GM19395 (cell line): ENCODE measurements at regions not wholly inside any gene's neighbourhood (a gene's known extent, or its start where the extent isn't known, plus 50 kb on each side); places are given as distances from the start of the nearest gene placed in this dataset.
"Not testable (repeated sequence)": the region's sequence is repeated elsewhere in the genome, so short reads cannot be mapped to it uniquely, and the experiment has no call there.

Experiments
- ATAC-seq: cut with Tn5 transposase; IDR thresholded peaks from one replicate; pipeline ENCODE4 v1.9.1; 2021; ENCODE audit warnings: mild to moderate bottlenecking, moderate library complexity; ENCODE audit not compliant: unreplicated experiment

DNA sequence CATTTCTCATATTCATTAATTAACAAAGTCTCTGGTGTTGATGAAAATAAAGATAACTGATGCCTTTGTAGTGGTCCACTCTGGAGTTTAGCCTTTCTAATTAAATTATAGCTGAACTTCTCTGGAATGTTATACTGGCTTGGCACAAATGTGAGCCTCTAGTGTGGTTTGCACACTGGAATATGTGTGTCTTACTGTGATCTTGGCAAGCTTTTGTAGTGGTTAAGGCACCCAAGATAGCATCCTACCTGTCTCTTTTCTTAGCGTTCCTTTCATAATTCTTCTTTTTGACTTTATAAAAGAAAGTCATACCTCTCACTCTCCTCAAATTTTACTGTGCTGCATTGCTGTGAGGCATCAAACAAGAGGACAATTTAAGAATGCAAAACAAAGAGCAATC lies 107.4 kb downstream of the UTRN start:
- ATAC-seq: no peak

GRCh38 chr6:144394210-144394609 lies 109.1 kb downstream of the UTRN start:
- no peak for ATAC-seq

DNA sequence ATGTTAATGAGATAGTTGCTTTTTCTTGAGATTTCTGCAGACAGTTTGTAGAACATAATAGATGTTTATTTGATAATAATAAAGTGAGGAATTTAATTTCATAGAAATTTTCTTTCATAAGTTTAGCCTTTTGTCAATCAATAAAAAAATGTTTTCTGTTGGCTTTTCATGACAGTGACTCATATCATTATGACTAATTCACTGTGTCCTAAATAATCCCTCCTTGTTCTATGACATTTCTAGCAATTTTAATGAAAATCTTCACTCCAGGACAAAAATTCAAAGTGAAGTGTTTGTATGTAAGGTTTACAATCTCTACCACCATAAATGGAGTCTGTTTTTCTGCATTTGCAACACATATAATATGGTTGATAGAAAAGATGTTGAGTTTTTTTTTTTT lies 109.9 kb downstream of the UTRN start:
- no peak for ATAC-seq

DNA sequence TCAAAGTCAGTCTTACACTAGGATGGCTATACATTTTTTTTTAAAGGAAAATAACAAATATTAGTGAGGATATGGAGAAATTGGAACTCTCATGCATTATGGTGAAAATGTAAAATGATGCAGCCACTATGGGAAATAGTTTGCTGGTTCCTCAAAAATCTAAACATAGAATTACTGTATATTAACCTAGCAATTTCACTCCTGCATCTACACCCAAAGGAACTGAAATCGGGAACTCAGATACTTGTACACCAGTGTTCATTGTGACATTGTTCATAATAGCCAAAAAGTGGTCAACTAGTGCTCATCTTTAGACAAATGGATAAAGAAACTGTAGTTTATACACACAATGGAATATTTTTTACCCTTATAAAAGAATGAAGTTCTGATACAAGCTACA lies 110.7 kb downstream of the UTRN start:
- ATAC-seq: no peak

- no peak for ATAC-seq
Observed at GRCh38 chr6:144397141-144397540, 112.0 kb downstream of the UTRN start.

GRCh38 chr6:144400321-144400720 lies 115.2 kb downstream of the UTRN start:
- ATAC-seq: no peak

GRCh38 chr6:144401736-144402733 lies 116.9 kb downstream of the UTRN start:
- no peak for ATAC-seq

DNA sequence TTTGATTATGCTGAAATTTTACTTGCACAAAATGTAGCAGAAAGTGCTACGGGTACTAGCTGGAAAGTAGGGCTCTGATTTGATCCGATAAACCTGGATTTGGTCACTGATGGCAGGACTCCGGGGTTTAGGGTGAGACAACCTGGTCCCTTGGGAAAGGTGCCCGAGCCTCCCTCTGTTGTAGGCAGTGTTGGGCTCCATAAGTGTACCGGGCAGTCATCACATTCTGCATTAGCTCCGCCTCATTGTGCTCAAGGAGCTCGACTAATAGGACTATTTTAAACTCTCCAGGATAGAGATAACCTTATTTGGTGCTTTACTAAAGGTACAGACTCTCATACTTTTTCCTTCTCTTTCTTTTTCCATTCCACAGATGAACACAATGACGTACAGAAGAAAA lies 117.6 kb downstream of the UTRN start:
- no peak for ATAC-seq

GRCh38 chr6:144405163-144405562 lies 120.0 kb downstream of the UTRN start:
- ATAC-seq: no peak

DNA sequence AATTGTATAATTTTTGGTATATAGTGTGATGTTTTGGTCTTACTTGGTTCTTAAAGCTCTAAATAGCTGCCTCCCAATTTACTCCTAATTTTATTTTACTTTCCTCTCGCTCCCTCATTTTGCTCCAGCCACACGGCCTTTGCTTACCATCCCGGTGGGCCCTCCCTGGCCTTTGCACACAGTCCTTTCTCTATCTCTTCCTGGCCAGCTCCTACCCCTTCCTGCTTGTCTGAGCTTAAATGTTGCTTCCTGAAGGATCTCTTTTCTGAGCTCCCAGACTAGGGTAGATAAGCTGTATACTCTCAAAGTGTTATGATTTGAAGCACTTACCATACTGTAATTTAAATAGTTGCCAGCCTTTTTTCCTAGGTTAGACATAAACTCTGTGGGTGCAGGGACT lies 121.7 kb downstream of the UTRN start:
- ATAC-seq: no peak

DNA sequence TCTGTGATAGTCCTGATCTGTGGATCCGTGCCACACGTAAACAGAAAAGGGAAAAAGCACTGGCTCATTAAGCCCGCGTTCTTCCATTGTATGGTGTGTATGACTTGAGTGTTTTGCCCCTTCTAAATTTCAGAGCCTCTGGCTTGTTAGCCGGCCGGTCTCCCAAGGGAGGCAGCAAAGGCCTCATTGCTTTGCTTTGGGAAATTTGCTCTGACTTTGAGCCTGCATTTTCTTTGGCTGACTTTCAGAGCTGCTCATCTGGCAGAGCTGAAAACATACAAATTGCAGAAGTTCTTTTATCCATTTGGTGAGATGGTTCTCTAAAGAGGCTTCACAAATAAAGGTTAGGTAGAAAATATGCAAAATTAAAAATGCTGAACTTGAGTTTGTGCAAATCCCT lies 123.0 kb downstream of the UTRN start:
- no peak for ATAC-seq

DNA sequence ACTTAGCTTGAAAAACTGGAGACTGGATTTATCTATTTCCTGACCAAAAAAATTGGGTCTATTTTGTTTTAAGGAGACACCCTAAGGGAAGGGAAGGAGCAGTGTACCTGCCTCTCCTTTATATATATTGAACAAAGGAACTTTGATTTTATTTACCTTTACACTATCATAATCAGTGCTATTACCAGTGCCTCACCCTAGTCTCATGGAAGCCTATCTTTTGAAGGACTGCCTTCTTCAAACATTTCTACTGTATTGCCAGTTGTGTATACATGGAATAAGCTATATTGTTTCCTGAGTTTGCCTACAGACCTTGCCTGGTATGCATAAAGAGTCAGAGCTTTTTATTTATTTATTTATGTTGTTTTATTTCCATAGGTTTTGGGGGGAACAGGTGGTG lies 124.9 kb downstream of the UTRN start:
- ATAC-seq: no peak

GRCh38 chr6:144410574-144410973 lies 125.4 kb downstream of the UTRN start:
- not testable (repeated sequence) for ATAC-seq

GRCh38 chr6:144411531-144412165 lies 126.5 kb downstream of the UTRN start:
- peak; percentile 66 for ATAC-seq

DNA sequence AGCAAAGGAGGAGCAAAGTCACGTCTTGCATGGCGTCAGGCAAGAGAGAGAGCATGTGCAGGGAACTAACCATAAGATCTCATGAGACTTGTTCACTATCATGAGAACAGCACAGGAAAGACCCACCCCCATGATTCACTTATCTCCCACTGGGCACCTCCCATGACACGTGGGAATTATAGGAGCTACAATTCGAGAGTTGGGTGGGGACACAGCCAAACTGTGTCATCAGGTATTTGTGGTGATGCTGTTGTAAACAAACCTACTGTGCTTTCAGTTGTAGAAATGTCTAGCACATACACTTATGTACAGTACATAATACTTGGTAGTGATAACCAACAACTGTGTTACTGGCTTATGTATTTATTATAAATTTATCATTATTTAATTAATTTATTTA lies 128.3 kb downstream of the UTRN start:
- no peak for ATAC-seq

DNA sequence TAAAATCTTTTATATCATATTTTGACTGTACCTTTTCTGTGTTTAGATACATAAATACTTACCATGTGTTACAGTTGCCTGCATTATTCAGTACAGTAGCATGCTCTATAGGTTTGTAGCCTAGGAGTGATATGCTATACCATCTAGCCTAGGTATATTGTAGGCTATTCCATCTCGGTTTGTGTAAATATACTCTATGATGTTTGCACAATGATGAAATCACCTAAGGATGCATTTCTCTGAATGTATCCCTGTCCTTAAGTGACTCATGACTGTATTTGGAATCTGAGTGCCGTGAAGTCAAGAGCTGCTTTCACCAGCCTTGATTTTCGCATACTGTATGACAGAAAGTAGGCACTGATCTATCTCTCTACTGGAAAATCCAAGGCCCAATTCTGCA lies 129.9 kb downstream of the UTRN start:
- no peak for ATAC-seq

GRCh38 chr6:144415835-144416237 lies 130.7 kb downstream of the UTRN start:
- no peak for ATAC-seq

DNA sequence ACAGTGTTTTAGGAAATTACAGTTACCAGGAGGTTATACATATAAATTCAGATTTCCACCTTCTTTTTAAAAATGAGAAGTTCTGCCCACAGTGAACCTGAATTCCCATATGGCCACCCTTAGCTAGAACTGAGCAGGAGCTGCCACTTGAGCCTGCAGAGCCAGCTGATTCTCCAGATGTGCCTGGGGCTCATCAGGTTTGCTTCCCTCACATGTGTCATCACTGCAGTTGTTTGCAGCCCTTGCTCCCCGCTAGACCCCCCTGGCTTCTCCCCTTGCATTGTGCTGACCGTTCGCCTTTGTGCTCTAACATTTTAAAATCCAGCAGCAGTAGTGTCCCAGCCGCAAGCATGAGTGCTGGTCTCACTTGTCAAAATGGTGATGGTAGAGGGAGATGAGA lies 131.1 kb downstream of the UTRN start:
- ATAC-seq: no peak

GRCh38 chr6:144416773-144417172 lies 131.6 kb downstream of the UTRN start:
- no peak for ATAC-seq

- no peak for ATAC-seq
Observed at GRCh38 chr6:144417681-144418080, 132.5 kb downstream of the UTRN start.

DNA sequence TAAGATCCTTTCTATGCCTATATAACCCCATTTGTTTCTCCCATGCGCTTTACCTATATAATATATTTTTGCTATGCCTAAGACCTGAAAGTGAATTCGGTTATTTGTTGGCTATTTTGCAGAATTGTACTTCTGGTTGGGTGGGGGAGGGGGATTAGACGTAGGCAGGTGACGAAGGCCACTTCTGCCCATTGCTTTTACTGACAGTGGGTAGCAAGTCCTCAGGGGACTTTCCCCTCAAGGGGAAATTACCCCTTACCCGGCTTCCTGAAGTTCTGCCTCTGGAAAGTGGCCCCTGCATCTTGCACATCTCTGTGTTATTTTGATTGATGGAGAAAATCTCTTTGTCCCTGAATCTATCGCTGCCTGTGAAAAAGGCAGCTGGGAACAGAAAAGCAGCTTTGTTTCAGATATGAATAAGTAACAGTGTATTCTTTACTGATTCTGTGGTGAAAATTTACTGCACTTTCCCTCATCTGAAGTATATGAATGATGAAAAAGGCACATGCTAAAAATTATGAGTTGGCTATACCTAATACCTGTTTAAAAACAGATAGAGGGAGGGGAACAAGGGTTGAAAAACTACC lies 133.9 kb downstream of the UTRN start:
- ATAC-seq: no peak

DNA sequence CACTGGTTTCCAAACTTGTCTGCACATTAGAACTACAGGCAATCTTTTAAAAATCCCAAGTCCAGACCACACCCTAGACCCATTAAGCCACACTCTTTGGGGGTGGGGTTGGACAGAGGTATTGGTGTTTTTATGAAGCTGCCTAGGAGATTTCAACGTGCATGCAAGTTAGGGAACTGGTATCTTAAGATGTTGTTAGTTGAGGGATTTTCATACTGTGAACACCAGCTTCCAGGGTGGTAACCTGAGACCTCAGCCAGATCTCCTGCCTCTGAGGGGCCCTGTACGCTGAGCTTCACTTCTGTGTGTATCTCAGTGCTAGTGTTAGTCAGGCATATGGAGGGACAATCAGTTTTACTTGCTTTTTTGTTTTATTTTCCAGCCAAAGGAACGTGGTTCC lies 138.0 kb downstream of the UTRN start:
- ATAC-seq: no peak
